OCI-LY1 (cell line): ENCODE measurements at regions not wholly inside any gene's neighbourhood (a gene's known extent, or its start where the extent isn't known, plus 50 kb on each side); places are given as distances from the start of the nearest gene placed in this dataset.

ENCODE experiments used
- CTCF ChIP-seq: fragments of 200-600 bp; sonication (generic), shearing (Covaris generic); IDR thresholded peaks from 2 replicates; pipeline ENCODE4 v1.5.1; 2017; ENCODE audit warnings: mild to moderate bottlenecking, antibody characterized with exemption, low read length, moderate library complexity, mixed read lengths
- EZH2 ChIP-seq: fragments of 200-600 bp; sonication (generic), shearing (Covaris generic); IDR thresholded peaks from 2 replicates; pipeline ENCODE4 v1.8.0; 2017; ENCODE audit warnings: borderline replicate concordance, mixed run types, mild to moderate bottlenecking, antibody characterized with exemption, low read length, moderate library complexity, mixed read lengths

GRCh38 chr2:121085801-121086200 is 199.2 kb downstream of the TFCP2L1 start:
- TF ChIP-seq CTCF, result no peak
- TF ChIP-seq EZH2, result no peak
